ENCODE measurements at regions not wholly inside any gene's neighbourhood (a gene's known extent, or its start where the extent isn't known, plus 50 kb on each side); places are given as distances from the start of the nearest gene placed in this dataset.
"Not testable (repeated sequence)": the region's sequence is repeated elsewhere in the genome, so short reads cannot be mapped to it uniquely, and the experiment has no call there.

DNA sequence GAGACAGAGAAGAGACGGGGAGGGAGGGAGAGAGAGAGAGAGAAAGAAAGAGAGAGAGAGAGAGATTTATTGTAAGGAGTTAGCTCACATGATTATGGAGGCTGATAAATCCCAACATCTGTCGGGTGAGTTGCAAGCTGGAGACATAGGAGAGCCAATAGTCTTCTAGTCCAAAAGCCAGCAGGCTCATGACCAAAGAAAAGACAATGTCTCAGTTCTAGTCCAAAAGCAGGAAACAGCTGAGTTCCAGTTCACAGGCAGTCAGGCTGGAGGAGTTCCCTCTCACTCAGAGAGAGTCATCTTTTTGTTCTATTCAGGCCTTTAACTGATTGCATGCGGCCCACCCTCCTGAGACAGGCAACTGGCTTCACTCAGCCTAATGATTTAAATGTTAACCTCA lies 416.6 kb downstream of the PREX1 start:
- DNase-seq (ENCODE audit: low read depth in 2 of 3, low spot score in 1 of 3): no peak

DNA sequence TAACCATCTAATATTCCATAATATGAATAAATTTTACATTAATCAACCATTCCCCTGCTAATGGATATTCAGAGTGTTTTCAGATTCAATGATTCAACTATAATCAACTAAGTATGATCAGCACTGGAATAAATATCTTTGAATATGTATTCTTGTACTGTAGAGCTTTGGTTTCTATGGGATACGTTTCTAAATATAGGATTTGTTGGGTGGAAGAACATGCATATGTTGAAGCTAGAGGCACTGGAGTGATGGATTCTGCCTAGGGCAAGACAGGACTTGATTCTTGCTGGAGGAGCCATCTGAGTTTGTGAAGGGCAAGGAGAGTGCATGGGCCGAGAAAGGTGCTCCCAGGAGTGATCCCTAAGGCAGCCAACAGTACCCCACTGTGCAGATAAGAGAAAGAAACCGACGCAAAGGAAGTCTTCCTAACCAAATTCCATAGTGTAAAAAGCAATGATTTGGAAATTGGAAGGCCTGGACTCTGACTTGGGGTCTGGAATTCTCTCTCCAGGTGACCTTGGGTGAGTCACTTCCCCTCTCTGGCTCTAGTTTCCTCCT lies 418.7 kb downstream of the PREX1 start:
- DNase-seq (ENCODE audit: low read depth in 2 of 3, low spot score in 1 of 3): no peak

DNA sequence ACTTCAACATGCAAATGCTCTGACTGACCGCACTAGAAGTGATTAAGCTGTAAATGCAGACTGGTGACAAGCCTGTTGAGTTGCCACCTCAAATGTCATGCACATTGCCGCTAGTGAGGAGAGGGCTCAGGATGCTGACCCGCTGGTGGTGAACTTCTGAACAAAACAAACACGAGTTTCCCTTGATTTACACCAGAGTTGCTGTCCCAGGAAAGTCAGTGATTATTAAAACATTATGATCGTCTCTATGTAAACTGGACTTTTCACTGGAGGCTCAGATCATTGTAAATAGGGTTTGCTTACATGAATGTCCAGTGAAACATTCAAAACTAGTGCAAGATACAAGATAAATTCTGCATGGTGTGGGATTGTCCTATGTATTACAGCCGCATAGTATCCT lies 420.1 kb downstream of the PREX1 start:
- DNase-seq (ENCODE audit: low read depth in 2 of 3, low spot score in 1 of 3): no peak

DNA sequence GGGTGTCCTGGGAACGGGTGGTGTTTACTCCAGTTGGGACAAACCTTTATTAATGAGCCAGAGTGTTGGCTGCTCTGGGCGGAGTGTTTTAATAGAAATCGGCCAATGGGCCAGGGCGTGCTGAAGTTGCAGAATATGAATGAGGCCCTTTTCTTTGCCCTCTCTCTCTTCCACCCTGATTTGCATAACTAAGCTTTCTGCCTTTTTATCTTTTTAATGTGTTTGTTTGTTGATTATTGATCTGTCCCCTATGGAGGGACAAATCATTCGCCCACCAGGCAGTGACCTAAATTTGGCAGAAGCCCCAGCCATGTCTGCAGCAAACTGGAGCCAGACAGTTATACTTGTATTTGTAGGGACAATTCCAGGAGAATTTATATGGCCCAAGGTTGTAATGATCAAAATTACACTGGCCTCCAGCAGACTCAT lies 420.9 kb downstream of the PREX1 start:
- no peak for DNase-seq (ENCODE audit: low read depth in 2 of 3, low spot score in 1 of 3)

DNA sequence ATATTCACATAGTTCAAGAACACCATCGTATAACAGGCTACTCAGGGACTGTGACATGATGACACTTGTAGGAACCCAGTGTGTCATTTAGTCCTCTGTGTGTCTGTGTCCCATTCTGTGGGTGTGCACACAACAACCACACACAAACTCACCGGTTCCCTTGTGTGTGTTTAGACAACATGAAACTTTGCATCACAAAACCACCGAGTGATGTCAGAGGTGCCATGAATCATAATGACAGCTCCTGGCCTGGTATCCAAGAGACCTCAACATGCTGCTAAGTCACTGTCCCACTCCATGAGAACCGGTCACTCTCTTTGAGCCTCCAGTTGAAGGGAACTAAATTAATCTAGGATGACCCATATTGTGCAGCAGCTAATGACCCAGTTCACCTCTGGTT lies 421.3 kb downstream of the PREX1 start:
- peak in 2 of 3 donors; percentile 3 to 4 for DNase-seq (ENCODE audit: low read depth in 2 of 3, low spot score in 1 of 3)

DNA sequence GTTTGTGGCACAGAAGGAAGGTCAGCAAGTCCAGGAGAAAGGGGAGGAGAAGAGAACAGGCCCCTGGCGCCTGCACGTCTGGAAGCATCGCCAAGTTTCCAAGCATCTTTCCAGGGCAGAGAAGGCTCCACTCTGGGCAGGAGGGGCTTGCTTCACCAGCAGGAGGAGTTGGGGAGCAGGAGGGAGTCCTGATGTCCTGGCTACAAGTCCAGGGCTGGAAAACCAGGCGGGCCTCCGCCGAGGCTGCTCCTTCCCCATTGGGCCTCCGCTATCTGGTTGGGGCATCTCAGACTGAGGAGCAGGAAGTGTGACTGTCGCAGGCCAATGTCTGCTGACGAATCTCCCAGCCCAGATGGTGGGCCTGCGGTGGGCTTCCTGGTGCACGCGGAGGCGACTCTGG lies 421.9 kb downstream of the PREX1 start:
- no peak for DNase-seq (ENCODE audit: low read depth in 2 of 3, low spot score in 1 of 3)

DNA sequence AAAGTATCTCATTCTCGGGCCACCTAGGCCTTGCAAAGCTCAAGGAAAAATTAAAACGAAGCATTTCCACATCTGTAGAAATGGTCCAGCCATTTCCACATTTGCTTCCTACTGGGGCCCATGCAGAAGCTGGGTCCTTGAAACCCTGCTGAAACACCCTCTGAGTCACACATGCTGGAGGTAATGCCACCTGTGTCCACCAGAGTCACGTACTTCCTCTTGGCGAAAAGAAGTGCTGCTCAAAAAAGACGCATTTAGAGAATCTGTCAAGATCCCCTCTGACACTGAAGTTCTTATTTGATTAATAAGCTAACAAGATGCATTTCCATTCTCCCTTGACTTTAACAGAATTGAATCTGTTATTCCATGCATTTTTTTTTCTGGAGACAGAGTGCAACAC lies 423.2 kb downstream of the PREX1 start:
- DNase-seq (ENCODE audit: low read depth in 2 of 3, low spot score in 1 of 3): no peak

DNA sequence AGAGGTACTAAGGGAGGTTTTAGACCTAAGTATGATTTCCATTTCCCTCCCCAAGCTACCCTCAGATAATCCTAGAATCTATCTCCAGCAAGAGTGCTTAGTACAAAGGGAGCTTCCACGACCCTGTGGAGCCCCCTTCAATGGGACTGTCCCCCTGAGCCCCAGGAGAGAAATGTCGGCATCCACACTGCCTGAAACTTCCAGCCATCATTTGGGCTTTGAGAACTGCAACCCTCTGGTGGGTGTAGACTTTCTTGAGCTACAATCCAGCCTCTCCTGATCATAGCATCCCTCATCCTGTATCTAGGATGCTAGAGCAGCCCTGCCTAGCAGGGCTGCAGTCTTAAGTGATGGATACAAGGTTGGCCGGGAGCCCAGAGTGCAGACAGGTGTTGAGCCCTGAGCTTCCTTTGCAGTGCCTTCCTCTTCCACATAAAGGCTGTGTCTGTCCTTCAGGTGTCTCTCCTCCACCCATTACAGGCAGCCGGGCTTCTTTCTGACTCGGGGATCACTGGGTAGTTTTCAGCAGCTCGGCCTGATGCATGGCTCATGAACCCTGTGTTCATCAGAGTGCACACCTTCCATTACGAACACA lies 424.5 kb downstream of the PREX1 start:
- no peak for DNase-seq (ENCODE audit: low read depth in 2 of 3, low spot score in 1 of 3)

DNA sequence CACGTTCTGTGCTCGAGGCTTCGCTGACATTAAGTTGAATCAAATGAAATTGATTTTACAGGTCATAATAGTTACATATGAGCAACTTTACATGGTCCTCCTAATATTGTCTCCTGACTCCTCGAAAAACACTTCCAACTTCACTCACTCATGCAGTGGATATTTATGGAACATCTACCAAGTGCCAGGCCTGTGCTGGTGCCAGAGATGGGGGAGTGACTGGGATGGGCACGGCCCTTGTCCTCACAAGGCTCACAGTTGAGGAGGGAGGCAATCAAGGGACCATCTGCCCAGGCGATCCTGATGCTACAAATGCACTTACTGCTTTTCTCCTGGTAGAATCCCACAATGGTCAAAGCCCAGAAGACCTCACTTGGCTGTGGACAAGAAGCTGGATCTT lies 426.4 kb downstream of the PREX1 start:
- no peak for DNase-seq (ENCODE audit: low read depth in 2 of 3, low spot score in 1 of 3)

DNA sequence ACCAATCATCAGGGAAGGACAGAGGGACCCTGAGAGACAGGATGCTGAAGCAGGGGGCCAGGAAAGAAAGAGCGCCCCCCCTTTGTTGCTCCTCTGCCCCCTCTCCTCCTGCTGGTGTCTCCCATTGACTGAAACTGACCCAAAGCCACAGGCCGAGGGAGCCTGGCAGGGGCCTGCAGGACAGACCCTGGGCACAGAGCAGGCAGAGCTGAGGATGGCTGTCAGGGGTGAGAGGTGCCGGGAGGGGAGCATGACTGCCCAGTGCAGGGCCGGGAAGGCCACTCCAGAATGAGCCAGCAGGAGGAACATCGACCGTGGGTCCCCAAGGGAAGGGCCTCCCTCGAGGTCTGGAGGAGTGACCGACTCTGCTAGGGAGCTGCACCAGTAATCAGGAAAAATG lies 427.8 kb downstream of the PREX1 start:
- no peak for DNase-seq (ENCODE audit: low read depth in 2 of 3, low spot score in 1 of 3)

DNA sequence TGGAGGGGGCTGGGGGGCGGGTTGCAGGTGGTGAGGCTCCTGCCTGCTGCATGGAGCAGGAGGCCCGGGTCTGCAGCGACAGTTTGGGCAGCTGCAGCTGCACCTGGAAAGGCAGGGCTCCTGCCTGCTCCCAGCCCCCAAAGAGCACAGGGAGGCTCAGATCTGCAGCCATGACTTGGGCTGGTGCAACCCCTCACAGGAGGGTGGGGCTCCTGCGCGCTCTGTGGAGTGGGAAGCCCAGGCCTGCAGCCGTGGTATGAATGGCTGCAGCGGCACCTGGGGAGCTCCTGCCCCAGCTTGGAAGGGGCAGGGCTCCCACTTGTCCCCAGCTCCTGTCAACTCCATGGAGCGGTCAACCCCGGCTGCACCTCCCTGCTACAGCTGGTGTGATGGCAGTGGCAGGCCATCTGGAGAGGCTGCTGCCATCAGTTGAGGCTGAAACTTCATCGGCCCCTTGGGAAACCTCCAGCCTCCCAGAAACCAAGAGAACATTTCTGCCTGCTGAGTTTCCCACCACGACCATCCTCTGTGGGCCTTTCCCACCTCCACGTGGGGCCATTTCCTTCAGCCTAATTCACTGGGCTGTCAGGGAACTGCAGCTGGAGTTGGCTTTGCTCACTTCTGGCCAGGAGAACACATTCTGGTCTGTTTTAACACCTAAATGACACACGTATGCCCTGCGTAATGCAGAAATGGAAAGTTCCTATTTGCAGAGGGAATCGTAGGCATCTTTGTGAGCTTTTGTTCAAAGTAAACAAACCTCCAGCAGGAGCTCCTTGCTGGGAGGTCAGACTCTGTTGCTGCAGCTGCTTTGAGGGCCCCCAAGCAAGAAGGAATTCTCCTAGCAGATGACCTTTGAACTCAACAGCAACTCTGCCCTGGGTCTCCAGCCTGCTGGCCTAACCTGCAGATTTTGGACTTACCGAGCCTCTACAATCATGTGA lies 429.0 kb downstream of the PREX1 start:
- DNase-seq (ENCODE audit: low read depth in 2 of 3, low spot score in 1 of 3): no peak

DNA sequence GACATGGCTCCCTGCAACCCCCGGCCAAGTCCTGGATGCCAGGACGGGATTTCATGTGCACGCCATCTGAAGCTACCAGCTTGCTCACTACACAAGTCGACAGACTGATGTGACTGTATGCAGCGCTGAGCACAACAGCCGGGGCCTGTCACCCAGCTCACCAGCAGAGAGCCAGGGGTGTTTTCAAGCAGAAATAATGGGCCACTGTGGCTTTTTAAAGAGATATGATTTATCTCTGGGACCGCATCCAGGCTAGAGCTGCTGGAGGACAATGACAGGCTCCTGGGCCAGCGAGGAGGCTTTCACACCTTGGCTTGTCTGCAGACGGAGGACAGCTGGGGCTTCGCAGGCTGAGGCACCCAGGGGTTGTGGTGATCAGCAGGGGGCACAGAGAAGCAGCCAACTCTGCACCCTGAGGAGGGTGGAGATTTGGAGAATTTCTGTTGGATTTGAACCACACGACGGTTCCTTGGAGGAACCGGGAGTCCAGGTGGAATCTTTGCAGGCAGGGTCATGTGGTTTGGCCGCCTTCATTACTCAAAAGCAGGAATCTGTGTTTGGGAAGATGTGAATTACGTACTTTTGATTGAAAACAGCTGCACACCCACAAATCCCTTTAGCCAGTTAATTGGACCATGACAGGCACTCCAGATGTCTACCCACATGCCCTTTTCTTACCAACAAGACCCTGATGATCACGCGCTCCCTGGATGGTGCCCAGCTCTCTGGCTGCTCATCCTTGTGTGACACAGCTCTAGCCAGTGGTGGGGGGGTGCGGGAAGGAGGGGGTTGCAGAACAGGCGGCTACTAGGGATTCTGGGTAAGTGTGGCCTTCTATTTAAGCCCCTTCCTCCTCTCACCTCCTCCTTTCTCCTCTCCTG lies 430.6 kb downstream of the PREX1 start:
- not testable (repeated sequence) for DNase-seq (ENCODE audit: low read depth in 2 of 3, low spot score in 1 of 3)

DNA sequence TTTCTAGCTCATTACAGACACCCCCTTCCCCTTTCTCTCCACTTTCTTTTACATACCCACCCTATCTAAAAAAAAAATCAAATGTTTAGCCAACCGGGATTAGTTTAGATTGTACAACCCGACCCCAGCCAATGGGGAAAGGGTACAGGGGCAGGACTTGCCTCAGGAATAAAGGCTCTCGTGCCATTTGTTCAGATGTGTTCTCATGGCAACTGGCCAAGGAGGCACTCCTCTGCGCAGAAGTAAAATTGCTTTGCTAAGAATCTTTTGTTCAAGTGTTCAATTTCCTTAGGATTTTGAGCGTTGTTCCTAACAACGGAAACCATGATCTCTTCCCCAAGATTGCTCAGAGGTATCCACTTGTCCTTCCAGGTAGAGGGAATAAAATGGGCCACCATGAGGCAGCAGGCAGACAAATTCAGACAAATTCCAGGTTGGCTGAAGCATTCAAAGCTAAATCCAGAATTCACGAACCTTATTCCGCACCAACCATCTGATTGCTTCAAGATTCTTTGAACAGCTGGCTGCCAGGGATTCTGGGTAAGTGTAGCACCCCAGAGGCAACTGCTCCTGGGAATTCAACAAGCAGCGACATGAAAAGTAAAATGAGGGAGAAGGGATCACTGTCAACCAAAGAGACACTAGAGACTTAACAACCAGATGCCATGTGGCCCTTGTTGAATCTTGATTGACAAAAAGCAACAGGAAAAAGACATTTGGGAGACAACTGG lies 431.8 kb downstream of the PREX1 start:
- no peak for DNase-seq (ENCODE audit: low read depth in 2 of 3, low spot score in 1 of 3)

DNA sequence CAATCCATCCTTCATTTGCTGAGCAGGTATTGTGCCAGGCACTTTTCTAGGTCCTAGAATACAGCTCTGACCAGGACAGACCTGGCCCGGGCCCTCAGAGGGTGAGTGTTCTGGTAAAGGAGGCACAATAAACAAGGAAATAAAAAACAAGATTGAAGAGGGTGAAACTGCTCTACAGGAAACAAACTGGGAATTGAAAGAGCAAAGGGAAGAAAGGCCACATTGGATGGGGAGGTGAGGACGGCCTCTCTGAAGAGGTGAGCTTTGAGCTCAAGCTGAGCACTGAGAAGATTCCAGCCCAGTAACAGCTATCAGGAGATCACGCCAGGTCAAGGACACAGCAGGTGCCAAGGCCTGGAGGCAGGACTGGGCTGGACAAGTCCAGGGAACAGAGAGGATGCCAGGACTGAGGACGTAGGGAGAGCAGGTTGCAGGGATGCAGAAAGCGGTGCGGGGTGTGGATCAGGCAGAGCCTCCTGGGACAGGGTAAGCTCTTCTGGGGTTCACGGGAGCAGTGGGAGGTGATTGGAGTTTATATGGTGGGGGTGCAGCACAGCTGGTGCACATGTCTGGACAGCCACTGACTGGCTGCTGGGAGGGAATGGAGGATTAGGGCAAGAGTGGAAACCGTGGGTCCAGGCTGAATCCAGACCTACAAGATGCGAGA lies 433.3 kb downstream of the PREX1 start:
- no peak for DNase-seq (ENCODE audit: low read depth in 2 of 3, low spot score in 1 of 3)

DNA sequence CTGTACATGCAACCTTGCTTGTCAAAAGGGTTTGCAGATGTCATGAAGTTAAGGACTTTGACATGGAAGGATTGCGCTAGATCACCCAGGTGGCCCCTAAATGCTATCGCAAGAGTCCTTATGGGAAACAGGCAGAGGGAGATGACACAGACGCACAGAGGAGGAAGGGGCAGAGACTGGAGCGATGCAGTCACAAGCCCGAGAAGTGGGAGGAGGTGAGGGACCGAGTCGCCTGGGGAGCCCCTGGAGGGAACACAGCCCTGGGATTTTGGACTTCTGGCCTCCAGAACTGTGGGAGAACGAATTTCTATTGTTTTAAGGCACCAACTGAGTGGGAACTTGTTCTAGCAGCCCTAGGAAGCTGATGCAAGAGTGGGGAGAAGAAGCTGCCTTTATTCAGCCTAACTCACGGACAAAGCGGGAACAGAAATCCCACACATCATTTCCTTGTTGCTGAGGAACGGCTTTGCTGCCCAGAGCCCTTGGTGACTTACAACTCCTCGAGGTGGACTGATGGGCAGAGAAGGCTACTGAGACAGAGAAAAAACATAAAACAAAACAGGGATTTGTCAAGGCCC lies 434.0 kb downstream of the PREX1 start:
- DNase-seq (ENCODE audit: low read depth in 2 of 3, low spot score in 1 of 3): no peak

DNA sequence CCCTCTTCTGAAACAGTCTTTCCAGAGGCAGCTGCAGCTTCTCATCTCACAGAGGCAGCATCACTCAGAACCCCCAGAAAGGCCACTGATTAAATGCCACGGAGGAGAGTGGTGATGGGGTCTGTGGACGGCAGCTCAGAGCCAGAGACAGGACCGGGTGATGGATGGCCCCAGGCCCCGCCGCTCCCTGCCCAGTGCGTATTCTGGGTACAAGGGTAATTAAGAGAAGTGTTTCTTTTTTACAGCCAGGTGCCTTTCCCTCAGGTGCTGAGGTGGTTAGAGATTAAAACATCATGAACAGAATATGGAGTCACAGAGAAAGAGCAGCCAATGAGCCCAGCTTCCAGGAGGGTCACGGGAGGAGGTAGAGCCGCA lies 434.5 kb downstream of the PREX1 start:
- DNase-seq (ENCODE audit: low read depth in 2 of 3, low spot score in 1 of 3): no peak

DNA sequence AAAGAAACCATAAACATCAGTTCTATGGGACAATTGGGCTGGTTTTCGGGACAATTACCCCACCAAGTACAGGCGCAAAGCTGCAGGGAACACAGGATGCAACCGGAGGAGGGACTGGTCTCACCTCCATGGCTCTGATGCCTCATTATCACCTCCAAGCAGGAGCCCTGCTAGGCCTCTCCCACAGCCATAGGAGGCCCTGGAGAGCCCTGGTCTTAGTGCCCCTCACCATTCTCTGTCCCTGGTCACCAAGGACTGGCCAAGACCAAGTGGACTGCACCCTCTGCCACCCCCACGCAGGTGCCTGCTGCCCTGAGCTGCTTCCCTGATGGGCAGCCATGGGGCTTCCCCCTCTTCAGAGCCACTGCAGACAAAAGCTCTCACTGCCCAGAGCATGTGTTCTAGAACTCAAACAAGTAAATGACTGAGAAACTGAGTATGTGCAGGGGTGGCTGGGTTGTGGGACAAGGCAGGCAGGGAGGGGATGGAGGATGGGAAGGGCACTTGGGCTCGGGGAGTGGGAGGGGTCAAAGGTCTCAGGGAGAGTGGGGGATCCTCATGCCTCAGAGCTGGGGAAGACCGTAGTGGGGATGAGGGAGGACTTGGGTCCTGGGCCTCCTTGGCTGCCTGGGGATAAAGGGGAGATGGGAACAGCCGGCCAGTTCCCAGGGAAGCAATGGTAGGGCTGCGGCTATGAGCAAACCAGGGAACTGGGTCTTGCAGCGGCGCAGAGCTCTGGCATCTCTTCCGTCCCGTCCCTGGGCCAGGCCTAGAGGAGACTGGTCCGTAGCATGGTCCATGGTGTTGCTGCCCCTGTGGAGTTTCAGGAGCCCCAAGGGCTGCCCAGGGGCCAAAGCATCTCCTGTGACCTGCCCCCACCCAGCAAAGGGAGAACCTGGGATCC lies 435.1 kb downstream of the PREX1 start:
- DNase-seq (ENCODE audit: low read depth in 2 of 3, low spot score in 1 of 3): no peak

DNA sequence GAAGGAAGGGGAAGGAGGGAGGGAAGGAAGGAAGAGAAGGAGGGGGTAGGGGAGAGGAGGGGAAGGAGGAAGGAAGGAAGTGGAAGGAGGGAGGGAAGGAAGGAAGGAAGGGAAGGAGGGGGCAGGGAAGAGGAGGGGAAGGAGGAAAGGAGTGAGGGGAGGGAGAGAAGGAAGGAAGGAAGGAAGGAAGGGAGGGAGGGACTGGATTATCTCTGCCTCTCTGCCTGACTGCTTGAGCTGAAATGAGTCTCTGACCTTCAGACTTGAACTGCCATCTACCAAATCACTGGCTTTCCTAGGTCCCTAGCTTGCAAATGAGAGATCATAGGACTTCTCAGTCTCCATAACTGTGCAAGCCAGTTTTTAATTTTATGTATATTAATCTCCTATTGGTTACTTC lies 436.8 kb downstream of the PREX1 start:
- no peak for DNase-seq (ENCODE audit: low read depth in 2 of 3, low spot score in 1 of 3)

DNA sequence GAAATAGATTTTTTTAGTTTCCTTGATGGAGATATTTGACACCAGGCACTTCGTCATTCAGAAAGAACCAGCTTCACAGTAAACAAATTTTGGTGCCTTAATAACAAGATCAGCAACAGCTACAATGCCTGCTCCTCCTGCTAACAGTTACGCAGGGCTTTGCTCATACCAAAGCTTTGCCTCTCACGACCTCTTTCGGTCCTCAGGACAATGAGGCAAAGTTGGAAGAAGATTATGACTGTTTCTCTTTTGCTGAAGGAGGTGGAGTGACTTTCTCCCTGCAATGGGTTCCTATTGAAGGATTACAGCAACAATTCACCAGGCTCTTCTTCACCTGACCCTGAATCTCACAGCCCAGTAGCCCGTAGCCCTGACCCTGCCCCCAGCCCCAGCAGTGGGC lies 440.1 kb downstream of the PREX1 start:
- no peak for DNase-seq (ENCODE audit: low read depth in 2 of 3, low spot score in 1 of 3)
